NCI-H82 treated with DMSO at 0.1 percent for 48 hours (cell line): ENCODE measurements at regions not wholly inside any gene's neighbourhood (a gene's known extent, or its start where the extent isn't known, plus 50 kb on each side); places are given as distances from the start of the nearest gene placed in this dataset.

Experiments
- DNase-seq: peaks from one replicate; lab custom pipeline; 2025; ENCODE audit not compliant: unreplicated experiment; lab: John Stamatoyannopoulos, UW

DNA sequence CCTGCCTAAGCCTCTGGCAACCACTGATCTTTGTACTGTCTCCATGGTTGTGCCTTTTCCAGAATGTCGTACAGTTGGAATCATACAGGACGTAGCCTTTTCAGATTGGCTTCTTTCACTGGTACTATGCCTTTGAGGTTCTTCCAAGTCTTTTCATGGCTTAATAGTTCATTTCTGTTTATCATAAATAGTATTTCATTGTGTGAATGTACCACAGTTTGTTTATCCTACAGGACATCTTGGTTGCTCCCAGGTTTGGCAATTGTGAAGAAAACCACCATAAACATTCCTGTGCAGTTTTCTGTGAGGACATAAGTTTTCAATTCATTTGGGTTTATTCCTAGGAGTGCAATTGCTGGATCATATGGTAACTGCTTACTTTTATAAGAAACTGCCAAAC lies 190.6 kb upstream of the RAB4A start:
- no peak for DNase-seq

DNA sequence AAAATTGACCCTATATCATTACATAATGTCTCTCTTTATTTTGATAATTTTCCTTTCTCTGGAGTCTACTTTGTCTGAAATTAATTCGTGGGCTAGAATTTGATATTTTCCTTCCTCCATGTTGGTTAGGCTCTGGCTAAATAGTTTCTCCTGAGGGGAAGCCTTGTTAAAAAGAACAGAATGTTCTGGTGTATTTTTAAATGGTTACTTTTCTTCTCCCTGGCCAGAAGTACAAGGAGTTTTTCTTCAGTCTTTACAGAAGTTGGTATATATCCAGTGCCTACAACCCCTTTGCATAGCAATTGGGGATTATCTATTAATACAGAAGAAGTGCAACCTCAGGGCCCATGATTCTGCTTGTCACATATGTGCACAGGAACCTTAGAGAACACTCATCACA lies 185.6 kb upstream of the RAB4A start:
- DNase-seq, result no peak

DNA sequence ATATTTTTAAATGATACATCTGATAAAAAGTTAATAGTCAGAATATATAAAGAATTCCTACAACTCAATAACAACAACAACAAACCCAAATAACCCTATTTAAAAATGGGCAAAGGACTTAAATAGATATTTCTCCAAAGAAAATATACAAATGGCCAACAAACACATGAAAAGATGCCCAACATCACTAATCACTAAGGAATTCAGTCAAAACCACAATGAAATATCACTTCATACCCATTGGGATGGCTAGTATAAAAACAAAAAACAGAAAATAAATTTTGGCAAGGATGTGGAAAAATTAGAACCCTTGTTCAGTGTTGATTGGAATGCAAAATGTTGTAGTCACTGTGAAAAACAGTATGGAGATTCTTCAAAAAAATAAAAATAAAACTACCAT lies 184.8 kb upstream of the RAB4A start:
- DNase-seq, result no peak

DNA sequence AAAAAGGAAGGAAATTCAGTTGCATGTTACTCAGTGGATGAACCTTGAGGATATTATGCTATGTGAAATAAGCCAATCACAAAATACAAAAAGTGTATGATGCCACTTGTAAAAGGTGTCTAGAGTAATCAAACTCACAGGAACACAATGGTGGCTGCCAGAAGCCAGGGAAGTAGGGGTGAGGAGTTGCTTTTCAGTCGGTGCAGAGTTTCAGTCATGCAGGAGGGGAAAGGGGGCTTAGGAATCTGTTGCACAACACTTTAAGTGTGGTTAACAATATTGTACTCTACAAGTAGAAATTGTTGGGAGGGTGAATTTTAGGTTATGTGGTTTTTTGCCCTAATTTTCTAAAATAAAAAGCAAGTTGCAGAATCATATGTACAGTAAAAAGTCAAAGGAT lies 184.2 kb upstream of the RAB4A start:
- DNase-seq, result no peak

DNA sequence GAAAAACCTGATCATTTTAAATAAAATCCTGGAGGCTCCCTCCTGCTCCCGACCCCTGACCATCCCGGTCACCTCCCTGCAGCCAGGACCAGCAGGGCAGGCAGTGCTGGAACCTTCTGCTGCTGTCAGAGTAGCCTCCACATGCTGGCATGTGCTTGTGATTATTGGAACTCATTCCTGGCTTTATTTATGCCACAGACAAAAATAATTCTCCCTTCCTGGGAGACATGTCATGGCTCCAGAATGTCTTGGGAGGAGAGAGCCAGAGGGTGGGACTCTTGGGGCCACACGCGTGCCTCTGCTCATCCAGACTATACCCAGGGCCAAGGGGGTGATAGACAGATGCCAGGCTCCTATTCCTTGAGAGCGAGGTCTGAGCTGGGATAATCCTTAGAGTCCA lies 183.6 kb upstream of the RAB4A start:
- DNase-seq, result no peak

DNA sequence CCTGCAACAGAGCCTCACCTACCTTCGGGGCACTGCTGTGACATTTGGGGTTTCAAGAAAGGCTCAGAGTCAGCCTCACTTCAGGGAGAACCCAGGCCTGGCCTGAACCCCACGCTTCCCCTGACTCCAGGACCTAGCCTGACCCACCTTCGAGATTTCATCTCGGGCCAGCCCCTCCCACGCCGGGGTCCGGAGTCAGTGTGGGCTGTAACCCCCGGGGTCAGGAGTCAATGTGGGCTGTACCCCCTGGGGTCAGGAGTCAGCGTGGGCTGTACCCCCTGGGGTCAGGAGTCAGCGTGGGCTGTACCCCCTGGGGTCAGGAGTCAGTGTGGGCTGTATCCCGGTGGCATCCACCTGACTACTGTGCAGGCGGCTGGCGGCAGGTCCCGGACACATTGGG lies 183.0 kb upstream of the RAB4A start:
- no peak for DNase-seq

DNA sequence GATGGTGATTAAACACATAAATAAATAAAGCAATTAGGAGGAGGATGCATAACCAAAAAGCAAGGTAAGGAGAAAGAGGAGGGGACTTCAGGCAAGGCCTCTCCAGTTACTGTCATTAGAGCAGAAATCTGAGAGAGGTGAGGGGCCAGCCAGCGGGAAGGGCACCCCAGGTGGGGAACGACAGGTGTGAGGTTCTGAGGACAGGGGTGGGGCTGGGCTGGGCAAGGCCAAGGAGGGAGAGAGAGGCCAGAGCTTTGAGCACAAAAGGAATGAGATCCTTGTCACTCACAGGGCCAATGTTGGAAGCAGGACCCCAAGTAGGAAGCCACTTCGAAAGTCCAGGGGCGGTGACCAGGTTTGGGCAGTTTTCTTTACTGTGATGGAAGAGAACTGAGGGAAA lies 182.2 kb upstream of the RAB4A start:
- no peak for DNase-seq

DNA sequence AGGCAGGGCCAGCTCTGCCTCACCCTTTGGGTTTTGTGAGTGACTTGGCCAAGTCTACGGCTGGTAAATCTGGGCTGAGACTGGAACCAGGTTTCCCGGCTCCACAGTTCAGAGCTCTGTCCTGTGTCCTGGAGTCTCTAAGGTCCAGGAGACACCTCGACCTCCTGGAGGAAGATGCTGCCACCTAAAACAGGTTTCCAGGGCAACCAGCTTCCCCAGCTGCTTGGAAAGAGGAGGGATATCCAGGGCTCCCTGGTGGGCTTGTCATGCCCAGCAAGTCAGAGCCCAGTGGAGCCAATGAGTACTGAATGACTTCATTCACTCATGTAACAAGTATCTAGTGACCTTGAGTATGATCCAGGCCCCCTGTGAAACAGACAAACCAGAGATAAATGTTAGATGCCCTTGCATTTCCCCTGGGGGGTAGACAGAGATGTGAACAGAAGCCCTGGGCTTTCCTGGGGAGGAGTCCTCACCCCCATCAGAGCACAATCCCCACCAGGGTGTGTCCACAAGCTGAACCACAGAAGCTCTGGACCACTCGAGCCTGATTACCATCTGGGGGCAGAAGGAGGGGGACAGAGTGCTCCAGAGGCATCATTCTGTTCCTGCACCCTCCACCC lies 181.2 kb upstream of the RAB4A start:
- no peak for DNase-seq

DNA sequence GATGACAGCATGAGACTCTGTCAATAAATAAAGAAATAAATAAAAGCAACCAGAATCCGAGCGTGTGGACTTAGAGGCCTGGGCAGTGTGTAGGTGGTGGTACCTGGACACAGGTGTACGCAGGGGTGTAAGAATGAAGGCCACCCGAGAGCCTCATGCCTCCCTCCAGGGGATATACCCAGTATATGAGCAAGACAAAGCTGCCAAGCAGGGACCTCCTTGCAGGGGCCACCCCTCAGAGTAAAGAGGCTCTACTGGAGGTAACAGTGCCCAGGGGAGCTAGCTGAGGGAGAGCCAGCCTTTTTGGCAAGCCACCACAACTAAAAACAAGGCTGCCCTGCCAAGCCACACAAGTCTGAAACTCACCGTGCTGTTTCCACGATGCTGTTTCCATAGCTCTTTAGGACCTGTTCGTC lies 179.2 kb upstream of the RAB4A start:
- DNase-seq, result no peak

DNA sequence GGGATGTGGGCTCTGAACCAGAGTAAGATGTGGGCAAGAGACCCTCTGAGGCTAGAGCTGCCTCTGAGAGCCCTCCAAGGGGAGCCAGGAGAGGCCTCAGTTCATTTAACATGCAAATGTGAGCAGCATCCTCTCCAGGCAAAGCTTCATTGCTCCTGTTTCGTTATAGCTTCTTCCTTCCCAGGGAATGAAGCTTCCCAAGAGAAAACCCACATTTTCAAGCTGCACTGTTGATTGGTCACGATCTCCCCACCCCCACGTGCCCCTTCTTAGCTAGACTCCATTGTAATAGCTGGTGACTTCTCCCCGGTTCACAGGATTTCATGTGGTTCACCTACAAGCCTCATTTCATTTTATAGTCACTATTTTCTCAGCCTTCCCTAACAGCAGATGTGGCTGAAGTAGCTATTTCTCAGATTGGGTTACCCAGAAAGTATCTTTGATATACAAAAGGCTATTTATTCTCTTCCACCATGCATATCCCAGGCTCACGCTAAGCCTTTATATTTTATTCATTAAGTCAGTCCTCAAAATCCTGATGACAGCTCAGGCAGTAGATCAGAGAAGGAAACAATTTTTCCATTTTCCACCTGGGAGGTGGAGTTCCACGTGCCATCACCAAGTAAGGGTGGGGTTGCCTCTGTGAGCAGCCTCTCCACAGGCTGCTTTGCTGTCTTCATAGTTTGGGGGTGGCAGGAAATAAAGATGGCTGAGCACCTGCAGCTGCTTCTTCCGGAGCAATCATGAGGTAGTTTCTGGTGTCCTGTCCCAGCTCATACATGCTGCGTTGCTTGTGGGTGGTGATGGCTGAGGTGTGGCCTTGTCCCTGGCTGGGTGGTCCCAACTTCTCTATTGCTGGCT lies 178.3 kb upstream of the RAB4A start:
- DNase-seq, result no peak

DNA sequence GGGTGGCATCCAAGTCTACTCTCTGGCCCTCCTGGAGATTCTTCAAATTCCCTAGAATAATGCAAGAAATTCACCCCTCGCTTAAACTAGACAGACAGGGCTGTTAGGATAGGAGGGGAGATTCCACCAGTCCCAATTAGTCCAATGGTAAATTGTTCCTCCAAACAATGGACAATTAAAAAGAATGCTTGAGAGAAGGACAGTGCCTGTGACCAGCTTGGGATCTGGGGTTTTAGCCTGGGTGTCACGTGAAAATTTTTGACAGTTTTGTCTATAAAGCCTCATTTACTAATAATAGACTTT lies 177.7 kb upstream of the RAB4A start:
- DNase-seq, result no peak

DNA sequence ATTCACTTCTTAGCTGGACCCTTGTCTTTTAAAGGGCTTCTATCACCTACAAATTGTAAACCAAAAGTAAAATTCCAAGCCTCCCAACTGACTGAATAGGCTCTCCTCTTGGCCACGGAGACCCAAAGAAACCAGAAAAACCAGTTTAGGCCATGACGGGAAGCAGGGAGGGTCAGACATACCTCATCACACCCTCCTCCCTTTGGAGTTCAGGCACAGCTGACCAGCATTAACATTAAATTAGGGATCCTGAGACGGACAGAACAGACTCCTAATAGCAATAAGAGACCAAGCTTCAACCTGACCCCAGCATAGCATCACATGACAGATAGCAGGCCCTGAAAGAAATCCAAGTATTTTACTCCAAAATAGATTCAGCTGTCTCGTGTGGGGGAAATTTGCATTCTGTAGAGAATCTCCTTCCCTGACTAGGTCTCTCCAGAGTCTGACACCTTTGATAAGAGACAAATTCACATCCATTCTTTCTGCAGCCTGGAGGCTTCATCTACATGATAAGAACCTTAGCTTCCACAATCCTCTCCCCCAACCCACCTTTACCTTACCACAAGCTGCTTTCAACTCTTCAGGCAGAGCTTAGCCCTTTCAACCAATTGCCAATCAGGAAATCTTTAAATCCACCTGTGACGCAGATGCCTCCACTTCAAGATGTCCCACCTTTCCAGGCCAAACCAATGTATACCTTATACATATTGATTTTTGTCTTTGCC lies 177.1 kb upstream of the RAB4A start:
- DNase-seq, result no peak

DNA sequence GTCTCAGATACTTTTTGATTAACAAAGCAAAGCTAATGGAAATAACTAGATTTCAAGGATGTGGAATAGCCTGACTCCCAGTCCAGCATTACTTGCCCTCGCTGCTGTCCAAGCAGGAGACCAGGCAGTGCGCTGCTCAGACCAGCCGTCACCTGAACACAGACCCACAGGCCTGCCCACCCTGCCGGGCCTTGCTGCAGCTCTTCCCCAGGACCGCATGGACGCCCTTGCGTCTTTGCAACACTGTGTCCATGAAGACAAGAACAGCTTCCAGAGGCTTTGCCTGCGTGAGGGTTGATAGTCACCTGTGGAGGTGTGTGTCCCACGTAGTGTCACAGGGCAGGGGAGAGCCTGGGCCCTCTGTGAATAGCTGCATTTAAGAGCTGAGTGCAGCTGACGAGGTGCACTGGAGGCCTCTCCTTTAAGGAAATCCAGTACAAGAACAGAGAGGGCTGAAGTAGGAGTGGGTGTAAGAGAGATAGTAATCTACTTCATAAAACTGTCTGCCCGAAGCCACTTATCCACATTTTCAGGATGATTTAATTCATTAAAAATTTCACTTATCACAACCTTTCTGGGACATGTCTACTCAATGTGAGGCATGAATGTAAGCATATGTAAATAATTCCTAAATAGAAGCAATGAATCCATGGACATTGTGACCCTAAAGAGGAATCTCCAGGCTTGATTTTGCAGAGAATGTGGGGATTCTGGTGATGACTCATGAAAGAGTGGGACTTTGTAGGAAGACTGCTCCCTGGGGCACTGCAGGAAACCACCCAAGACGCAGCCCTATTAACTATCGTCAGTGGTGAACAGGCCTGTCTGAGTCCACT lies 176.2 kb upstream of the RAB4A start:
- no peak for DNase-seq

DNA sequence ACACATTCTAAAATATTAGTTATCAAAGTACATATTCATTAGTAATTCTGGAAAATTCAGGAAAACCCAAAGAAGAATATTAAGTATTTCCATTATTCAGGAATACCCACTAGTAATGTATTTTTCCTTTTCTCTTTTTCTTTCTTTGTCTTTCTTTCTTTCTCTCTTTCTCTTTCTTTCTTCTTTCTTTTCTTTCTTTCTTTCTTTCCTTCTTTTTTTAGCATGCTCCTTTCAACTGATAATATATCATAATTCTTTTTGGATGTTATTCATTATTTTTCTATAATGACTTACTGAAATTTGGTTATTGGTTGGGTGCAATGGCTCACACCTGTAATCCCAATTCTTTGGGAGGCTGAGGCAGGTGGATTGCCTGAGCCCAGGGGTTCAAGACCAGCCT lies 175.6 kb upstream of the RAB4A start:
- DNase-seq, result no peak

DNA sequence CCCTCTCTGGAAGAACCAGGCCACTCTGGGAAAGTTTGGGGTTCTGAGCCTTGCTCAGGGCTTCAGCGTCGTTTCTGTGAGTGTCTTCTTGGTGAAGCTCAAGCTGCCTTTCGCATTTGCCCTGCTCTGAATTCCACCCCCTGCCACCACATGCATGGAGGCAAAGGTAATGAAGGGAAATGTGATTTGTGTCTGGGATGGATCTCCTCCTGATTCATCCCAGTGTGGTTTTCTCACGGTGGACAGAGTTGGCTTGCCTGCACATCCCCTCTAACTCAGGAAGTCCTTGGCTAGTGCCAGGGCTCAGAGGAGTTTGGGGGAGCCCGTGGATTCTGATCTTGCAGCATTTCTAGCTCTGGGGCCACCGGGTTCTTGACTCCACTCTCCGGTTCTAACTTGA lies 173.6 kb upstream of the RAB4A start:
- no peak for DNase-seq

DNA sequence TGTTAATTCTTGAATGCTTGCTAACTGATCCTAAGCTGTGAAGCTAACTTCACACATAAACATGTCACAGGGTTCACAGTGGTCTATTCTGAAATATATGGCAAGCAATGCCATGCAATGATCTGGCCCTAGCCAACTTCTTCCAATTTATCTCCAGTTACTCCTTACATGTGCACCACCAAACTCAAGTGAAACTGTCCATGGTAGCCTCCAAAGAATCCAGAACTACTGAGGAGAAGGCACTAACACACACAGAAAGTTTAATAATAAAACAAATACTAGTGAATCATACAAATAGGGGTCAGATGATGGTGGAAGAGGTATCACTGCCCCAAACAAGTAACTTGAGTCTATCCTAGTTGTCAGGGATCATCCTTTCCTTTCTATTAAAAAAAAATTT lies 172.6 kb upstream of the RAB4A start:
- DNase-seq, result no peak

DNA sequence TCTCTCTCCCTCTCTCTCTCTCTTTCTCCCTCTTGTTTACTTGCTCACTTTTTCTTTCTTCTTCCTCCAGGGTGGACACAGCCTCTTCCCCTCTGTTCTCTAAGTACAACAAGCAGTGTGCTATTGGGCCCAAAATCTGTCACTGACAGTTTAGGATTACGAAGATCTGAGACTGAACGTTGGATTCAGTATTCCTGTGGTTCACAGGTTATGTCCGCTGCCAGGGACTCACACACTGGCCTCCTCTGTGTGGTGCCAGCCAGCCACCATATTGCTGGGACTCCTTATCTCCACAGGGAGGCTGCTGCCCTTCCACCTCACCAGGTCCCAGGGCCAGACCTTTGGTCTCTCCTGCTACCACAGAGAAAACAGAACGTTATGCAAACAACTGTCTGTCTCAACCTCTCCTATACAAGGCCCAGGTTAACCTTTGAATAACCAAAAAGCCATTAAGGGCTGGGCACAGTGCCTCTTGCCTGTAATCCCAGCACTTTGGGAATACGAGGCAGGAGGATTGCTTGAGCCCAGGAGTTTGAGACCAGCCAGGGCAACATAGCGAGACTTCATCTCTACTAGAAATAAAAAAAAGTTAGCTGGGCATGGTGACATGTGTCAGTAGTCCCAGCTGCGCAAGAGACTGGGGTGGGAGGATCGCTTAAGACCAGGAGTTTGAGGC lies 171.9 kb upstream of the RAB4A start:
- DNase-seq, result no peak

DNA sequence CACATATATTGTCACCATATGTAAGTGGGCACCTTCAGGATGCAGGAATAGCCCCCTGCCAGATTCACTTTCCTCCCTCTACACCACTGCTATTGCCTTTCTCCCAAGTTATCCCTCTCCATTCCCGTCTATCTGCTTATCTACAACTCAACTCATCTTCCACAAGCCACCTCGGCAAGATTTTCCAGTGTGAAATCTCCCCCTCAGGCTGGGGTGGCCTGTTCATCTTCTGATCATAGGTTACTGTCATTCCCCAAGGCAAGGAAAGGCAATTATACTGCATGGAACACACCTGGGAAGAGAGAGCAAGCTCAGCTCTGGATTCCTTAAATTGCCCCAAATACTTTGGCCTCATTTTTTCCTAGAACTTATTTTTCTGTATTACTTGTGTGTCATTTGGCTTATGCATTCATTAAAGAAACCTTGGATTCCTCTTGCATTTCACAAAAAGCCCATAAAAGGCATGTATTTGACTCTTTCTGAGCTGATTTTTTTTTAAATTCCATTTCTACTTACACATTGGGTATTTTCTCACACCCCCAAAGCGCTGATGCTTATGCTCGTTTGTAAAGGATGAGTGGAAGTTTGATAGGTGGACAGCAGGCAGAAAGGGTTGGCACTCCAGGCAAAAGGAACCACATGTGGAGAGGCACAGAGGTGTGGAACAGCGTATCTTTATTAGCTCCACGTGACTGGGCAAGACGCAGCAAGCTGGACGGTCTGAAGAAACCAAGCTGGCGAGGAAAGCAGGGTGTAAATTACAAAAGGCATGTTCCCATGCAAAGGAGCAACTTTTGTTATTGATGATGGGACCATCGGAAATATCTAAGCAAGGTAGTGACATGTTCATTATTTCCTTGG lies 169.7 kb upstream of the RAB4A start:
- DNase-seq, result no peak

DNA sequence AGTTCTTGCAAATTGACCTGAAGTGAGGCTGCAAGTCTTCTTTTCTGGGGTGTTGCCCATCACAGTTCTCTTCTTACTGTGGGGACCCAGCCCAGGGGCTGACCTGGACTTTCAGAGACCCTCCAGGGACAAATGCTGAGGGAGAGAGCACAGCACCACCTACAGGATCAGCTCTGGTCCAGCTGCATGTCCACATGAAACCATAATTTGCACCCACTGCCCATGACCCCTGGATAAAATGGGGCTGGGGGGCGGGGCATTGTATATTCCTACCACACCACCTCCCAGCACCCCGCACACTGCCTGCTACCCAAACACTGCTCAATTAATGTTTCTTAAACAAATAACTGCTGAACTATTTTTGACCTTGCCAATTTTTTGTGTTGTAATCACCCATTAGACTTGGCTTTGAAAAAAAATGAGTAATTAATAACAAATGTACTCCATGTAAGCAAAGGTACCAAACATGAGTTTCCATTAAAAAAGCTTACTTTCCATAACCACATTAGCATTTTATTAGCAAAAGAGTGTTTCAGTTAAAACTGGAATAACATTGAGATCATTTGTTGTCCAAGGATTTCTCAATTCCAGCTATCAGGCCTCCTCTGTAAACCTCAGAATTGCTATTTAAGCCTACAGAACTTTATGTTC lies 168.0 kb upstream of the RAB4A start:
- DNase-seq, result no peak
